ENCODE measurements at regions not wholly inside any gene's neighbourhood (a gene's known extent, or its start where the extent isn't known, plus 50 kb on each side); places are given as distances from the start of the nearest gene placed in this dataset.
A peak's percentile ranks its signal among the peaks of the same experiment; 100 is the strongest.

DNA sequence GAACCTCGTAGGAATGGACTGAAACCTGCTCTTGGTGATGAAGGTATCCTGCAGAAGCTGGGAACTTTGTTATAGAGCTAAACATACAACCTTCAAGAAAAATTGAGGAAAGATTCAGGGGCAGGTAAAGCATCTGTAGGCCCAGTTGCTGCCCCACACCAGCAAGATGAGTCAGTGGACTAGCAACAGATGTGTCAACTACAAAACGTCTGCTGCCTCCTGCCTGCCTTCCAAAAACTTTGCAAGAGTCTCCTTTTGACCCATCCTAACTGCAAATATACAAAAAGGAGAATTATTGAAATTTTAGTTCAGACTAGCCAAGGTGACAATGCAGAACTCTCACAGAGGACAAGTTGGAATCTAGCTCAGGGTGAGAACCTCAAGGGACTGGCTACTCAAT lies 60.9 kb upstream of the TMTC1 start:
- TF ChIP-seq, protein P1, sequence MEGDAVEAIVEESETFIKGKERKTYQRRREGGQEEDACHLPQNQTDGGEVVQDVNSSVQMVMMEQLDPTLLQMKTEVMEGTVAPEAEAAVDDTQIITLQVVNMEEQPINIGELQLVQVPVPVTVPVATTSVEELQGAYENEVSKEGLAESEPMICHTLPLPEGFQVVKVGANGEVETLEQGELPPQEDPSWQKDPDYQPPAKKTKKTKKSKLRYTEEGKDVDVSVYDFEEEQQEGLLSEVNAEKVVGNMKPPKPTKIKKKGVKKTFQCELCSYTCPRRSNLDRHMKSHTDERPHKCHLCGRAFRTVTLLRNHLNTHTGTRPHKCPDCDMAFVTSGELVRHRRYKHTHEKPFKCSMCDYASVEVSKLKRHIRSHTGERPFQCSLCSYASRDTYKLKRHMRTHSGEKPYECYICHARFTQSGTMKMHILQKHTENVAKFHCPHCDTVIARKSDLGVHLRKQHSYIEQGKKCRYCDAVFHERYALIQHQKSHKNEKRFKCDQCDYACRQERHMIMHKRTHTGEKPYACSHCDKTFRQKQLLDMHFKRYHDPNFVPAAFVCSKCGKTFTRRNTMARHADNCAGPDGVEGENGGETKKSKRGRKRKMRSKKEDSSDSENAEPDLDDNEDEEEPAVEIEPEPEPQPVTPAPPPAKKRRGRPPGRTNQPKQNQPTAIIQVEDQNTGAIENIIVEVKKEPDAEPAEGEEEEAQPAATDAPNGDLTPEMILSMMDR (conservative IDR thresholded peaks at IDR 0.05; ENCODE audit: low read depth, low read length): 0 out of 2 replicates have a peak, but pooled peaks have one; percentile 23
- no peak for TF ChIP-seq EZH2 (IDR thresholded peaks at IDR 0.05; ENCODE audit: low read length, unreplicated experiment)
